ENCODE measurements at regions not wholly inside any gene's neighbourhood (a gene's known extent, or its start where the extent isn't known, plus 50 kb on each side); places are given as distances from the start of the nearest gene placed in this dataset.
"Not testable (repeated sequence)": the region's sequence is repeated elsewhere in the genome, so short reads cannot be mapped to it uniquely, and the experiment has no call there.

- H3K9me3 ChIP-seq (ENCODE audit: control insufficient read depth in 4 of 4, low read length in 3 of 4); H3K36me3 ChIP-seq (ENCODE audit: control insufficient read depth in 4 of 4, insufficient read depth in 3 of 4, low read depth in 1 of 4, low read length in 3 of 4): not testable (repeated sequence)
- WGBS: 81% methylated on average over 6 of the region's 6 CpGs
Measured at GRCh38 chr17:21564757-21565156, 127.6 kb upstream of the KCNJ18 start.

DNA sequence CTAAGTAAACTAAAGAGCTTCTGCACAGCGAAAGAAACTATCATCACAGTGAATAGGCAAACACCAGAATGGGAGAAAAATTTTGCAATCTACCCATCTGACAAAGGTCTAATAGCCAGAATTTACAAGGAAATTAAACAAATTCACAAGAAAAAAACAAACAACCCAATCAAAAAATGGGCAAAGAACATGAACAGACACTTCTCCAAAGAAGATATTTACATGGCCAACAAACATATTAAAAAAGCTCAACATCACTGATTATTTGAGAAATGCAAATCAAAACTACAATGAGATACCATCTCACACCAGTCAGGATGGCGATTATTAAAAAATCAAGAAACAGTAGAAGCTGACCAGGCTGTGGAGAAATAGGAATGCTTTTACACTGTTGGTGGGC lies 121.9 kb upstream of the KCNJ18 start:
- WGBS: 41% methylated on average over 2 of the region's 2 CpGs
- not testable (repeated sequence) for H3K4me1 ChIP-seq (ENCODE audit: control insufficient read depth in 4 of 4, insufficient read depth in 4 of 4, low read length in 3 of 4); H3K9ac ChIP-seq (ENCODE audit: low read depth in 1 of 2, low read length in 2 of 2); H3K9me3 ChIP-seq (ENCODE audit: control insufficient read depth in 4 of 4, low read length in 3 of 4); H3K27me3 ChIP-seq (ENCODE audit: control insufficient read depth in 4 of 4, insufficient read depth in 4 of 4, low read length in 3 of 4); H3K4me3 ChIP-seq (ENCODE audit: low read depth in 1 of 3, low read length in 3 of 3); DNase-seq (ENCODE audit: low spot score); H3K27ac ChIP-seq (ENCODE audit: low read depth in 1 of 2, low read length in 2 of 2); H3K36me3 ChIP-seq (ENCODE audit: control insufficient read depth in 4 of 4, insufficient read depth in 3 of 4, low read depth in 1 of 4, low read length in 3 of 4)

More at GRCh38 chr17:21564757-21565156, 127.6 kb upstream of the KCNJ18 start:
- not testable (repeated sequence) for H3K27ac ChIP-seq (ENCODE audit: low read depth in 1 of 2, low read length in 2 of 2); H3K9ac ChIP-seq (ENCODE audit: low read depth in 1 of 2, low read length in 2 of 2); DNase-seq (ENCODE audit: low spot score); H3K4me3 ChIP-seq (ENCODE audit: low read depth in 1 of 3, low read length in 3 of 3); H3K4me1 ChIP-seq (ENCODE audit: control insufficient read depth in 4 of 4, insufficient read depth in 4 of 4, low read length in 3 of 4); H3K27me3 ChIP-seq (ENCODE audit: control insufficient read depth in 4 of 4, insufficient read depth in 4 of 4, low read length in 3 of 4)

DNA sequence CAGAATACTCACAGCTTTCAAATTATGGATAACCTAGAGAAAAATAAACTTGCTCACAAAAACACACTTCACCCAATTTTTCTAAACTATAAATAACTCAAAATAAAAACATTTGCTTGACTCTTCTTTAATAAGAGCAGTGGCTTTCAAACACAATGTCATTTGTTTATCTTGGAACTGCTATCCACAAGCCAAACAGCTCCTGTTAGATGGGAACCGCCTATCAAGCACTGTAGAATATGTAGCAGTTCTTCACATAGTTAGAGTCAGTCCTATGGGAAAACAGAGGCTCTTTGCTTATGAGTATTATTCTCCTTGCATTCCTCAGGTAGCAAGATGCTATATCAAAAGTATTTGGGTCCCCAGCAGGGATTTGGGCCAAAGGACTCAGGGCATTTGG lies 120.2 kb upstream of the KCNJ18 start:
- 45% methylated on average over 1 of the region's 1 CpG for WGBS
- H3K36me3 ChIP-seq (ENCODE audit: control insufficient read depth in 4 of 4, insufficient read depth in 3 of 4, low read depth in 1 of 4, low read length in 3 of 4); DNase-seq (ENCODE audit: low spot score); H3K4me1 ChIP-seq (ENCODE audit: control insufficient read depth in 4 of 4, insufficient read depth in 4 of 4, low read length in 3 of 4); H3K27ac ChIP-seq (ENCODE audit: low read depth in 1 of 2, low read length in 2 of 2); H3K4me3 ChIP-seq (ENCODE audit: low read depth in 1 of 3, low read length in 3 of 3); H3K27me3 ChIP-seq (ENCODE audit: control insufficient read depth in 4 of 4, insufficient read depth in 4 of 4, low read length in 3 of 4); H3K9me3 ChIP-seq (ENCODE audit: control insufficient read depth in 4 of 4, low read length in 3 of 4); H3K9ac ChIP-seq (ENCODE audit: low read depth in 1 of 2, low read length in 2 of 2): not testable (repeated sequence)

GRCh38 chr17:21573271-21573960 lies 118.9 kb upstream of the KCNJ18 start:
- H3K9me3 ChIP-seq (ENCODE audit: control insufficient read depth in 4 of 4, low read length in 3 of 4); H3K4me1 ChIP-seq (ENCODE audit: control insufficient read depth in 4 of 4, insufficient read depth in 4 of 4, low read length in 3 of 4); H3K9ac ChIP-seq (ENCODE audit: low read depth in 1 of 2, low read length in 2 of 2); H3K27ac ChIP-seq (ENCODE audit: low read depth in 1 of 2, low read length in 2 of 2); DNase-seq (ENCODE audit: low spot score); H3K27me3 ChIP-seq (ENCODE audit: control insufficient read depth in 4 of 4, insufficient read depth in 4 of 4, low read length in 3 of 4); H3K4me3 ChIP-seq (ENCODE audit: low read depth in 1 of 3, low read length in 3 of 3); H3K36me3 ChIP-seq (ENCODE audit: control insufficient read depth in 4 of 4, insufficient read depth in 3 of 4, low read depth in 1 of 4, low read length in 3 of 4): not testable (repeated sequence)
- WGBS: 76% methylated on average over 36 of the region's 36 CpGs

DNA sequence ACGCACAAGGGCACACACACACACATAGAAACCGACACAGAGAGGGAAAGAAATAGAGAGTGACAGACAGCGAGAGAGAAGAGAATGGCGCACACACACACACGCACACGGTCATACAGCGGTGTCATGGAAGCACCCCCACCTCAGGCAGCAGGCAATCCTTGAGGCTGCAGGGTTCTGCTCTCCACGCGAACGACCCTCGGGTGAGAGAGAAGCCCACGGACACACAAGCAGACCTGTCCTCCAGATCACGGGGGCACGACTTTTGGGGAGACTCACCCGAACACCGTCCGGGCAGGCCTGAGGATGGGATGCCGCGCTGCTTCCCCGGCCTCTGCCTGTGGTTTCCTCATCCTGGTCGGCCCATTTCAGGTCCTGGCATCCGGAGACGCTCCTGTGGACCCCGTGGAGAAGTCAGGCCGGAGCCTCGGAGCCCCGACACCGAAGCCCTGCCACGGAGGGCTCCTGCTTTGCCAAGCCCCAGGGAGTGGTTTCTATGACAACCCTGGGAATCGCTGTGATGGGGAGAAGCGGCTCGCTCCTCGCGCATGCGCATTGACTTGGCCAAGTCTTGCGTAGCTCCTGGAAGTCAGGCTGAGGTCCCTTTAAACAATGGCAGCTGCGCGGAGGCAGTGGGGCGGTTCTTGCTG lies 118.2 kb upstream of the KCNJ18 start:
- Histone ChIP-seq H3K4me3 (ENCODE audit: low read depth in 1 of 3, low read length in 3 of 3) (peak overlapping the region in 2 of 3 donors; percentile 4 to 11), H3K4me1 (ENCODE audit: control insufficient read depth in 4 of 4, insufficient read depth in 4 of 4, low read length in 3 of 4) (no peaks in the 10 kb centered on the region), H3K9ac (ENCODE audit: low read depth in 1 of 2, low read length in 2 of 2) (no peak overlapping the region), H3K9me3 (ENCODE audit: control insufficient read depth in 4 of 4, low read length in 3 of 4) (no peaks in the 10 kb centered on the region), H3K36me3 (ENCODE audit: control insufficient read depth in 4 of 4, insufficient read depth in 3 of 4, low read depth in 1 of 4, low read length in 3 of 4) (no peaks in the 10 kb centered on the region), H3K27me3 (ENCODE audit: control insufficient read depth in 4 of 4, insufficient read depth in 4 of 4, low read length in 3 of 4) (no peaks in the 10 kb centered on the region), H3K27ac (ENCODE audit: low read depth in 1 of 2, low read length in 2 of 2) (no peak overlapping the region)
- 32% methylated on average over 38 of the region's 39 CpGs for WGBS
- TF ChIP-seq EGR1 (IDR thresholded peaks at IDR 0.05; ENCODE audit: low read depth in 2 of 2) (no peak), ZBTB33 (IDR thresholded peaks at IDR 0.05) (no peak), FOXA2 (IDR thresholded peaks at IDR 0.05) (no peak), FOXA1 (IDR thresholded peaks at IDR 0.05) (no peak), YY1 (IDR thresholded peaks at IDR 0.05) (no peak), SP1 (IDR thresholded peaks at IDR 0.05) (no peak), RAD21 (IDR thresholded peaks at IDR 0.05) (no peak), TAF1 (conservative IDR thresholded peaks at IDR 0.05) (no peak), CTCF (IDR thresholded peaks at IDR 0.05; ENCODE audit: low read depth, low read length, missing input control) (no peak)
- no peak for DNase-seq (ENCODE audit: low spot score)
